BE2C (cell line): ENCODE measurements at regions not wholly inside any gene's neighbourhood (a gene's known extent, or its start where the extent isn't known, plus 50 kb on each side); places are given as distances from the start of the nearest gene placed in this dataset.

Source experiments
- DNase-seq: peaks from one replicate; pipeline ENCODE4 v3.0.0-alpha.2; 2020
- H3K27me3 ChIP-seq: fragments of 250-450 bp; sonication (Bioruptor Pico); 2 replicates; pipeline ENCODE4 v1.5.1; 2020; ENCODE audit warnings: mild to moderate bottlenecking
- H3K36me3 ChIP-seq: fragments of 250-450 bp; sonication (Bioruptor Pico); 2 replicates; pipeline ENCODE4 v1.5.1; 2020; ENCODE audit warnings: mild to moderate bottlenecking
- H3K4me1 ChIP-seq: fragments of 250-450 bp; sonication (Bioruptor Pico); 2 replicates; pipeline ENCODE4 v1.5.1; 2020
- H3K4me3 ChIP-seq: 2 replicates; pipeline ENCODE4 v1.5.1; 2011; ENCODE audit warnings: low read depth, low read length
- H3K9me3 ChIP-seq: fragments of 250-450 bp; sonication (Bioruptor Pico); 2 replicates; pipeline ENCODE4 v1.5.1; 2020
- CTCF ChIP-seq: IDR thresholded peaks from 2 replicates; pipeline ENCODE4 v1.5.1; 2012; ENCODE audit warnings: mild to moderate bottlenecking, low read depth, low read length

GRCh38 chr12:127304751-127305725 lies 961.9 kb upstream of the TMEM132C start:
- Histone ChIP-seq H3K4me3 (no peak overlapping the region), H3K9me3 (no peaks in the 10 kb centered on the region; the same call in 1 of the 2 replicates), H3K4me1 (no peaks in the 10 kb centered on the region), H3K36me3 (no peaks in the 10 kb centered on the region), H3K27me3 (no peaks in the 10 kb centered on the region)
- DNase-seq = no peak
- TF ChIP-seq CTCF = no peak

GRCh38 chr12:127306604-127307215 lies 960.3 kb upstream of the TMEM132C start:
- no peak for DNase-seq
- no peak overlapping the region for H3K4me3 ChIP-seq
- H3K4me1 ChIP-seq = no peaks in the 10 kb centered on the region
- TF ChIP-seq CTCF = no peak
- no peaks in the 10 kb centered on the region for H3K27me3 ChIP-seq
- no peaks in the 10 kb centered on the region; the same call in 1 of the 2 replicates for H3K9me3 ChIP-seq
- no peaks in the 10 kb centered on the region for H3K36me3 ChIP-seq

GRCh38 chr12:127307528-127307927 lies 959.4 kb upstream of the TMEM132C start:
- Histone ChIP-seq H3K36me3 (no peaks in the 10 kb centered on the region), H3K27me3 (no peaks in the 10 kb centered on the region), H3K4me3 (no peak overlapping the region), H3K9me3 (no peaks in the 10 kb centered on the region; the same call in 1 of the 2 replicates), H3K4me1 (no peaks in the 10 kb centered on the region)
- TF ChIP-seq CTCF = no peak
- no peak for DNase-seq

GRCh38 chr12:127308148-127308547 lies 958.8 kb upstream of the TMEM132C start:
- no peak overlapping the region for H3K4me3 ChIP-seq
- TF ChIP-seq CTCF = no peak
- H3K9me3 ChIP-seq = no peaks in the 10 kb centered on the region; the same call in 1 of the 2 replicates
- no peaks in the 10 kb centered on the region for H3K27me3 ChIP-seq
- H3K4me1 ChIP-seq = no peaks in the 10 kb centered on the region
- H3K36me3 ChIP-seq = no peaks in the 10 kb centered on the region
- no peak for DNase-seq

GRCh38 chr12:127310548-127310947 lies 956.4 kb upstream of the TMEM132C start:
- no peak for DNase-seq
- Histone ChIP-seq H3K27me3 (no peaks in the 10 kb centered on the region), H3K4me3 (no peak overlapping the region), H3K4me1 (no peaks in the 10 kb centered on the region), H3K36me3 (no peaks in the 10 kb centered on the region), H3K9me3 (no peaks in the 10 kb centered on the region; the same call in 1 of the 2 replicates)
- no peak for TF ChIP-seq CTCF
